ENCODE measurements at regions not wholly inside any gene's neighbourhood (a gene's known extent, or its start where the extent isn't known, plus 50 kb on each side); places are given as distances from the start of the nearest gene placed in this dataset.

DNA sequence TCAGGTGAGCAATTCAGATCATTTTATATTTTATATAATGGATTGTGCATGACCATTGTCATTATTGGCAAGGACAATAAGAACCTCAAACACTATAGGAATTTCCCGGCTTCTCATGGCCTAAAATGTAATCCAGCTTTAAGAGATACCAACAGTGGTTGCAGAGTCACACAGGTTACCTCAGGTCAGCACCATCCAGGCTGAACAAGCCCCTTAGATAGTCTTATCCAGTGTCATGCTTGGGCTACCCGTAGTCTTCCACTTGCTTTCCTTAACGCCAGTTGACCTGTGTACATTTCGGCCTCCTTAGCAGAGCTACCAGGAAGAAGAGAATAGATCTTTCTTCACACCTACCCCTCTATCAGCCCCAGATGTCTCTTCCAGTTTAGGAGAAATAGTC is 293.3 kb upstream of the SYT4 start:
- Mint-ChIP-seq H3K27me3 (no peaks in the 10 kb centered on the region), H3K9me3 (no peaks in the 10 kb centered on the region), H3K4me3 (no peak overlapping the region), H3K4me1 (ENCODE audit: low read depth) (no peaks in the 10 kb centered on the region), H3K36me3 (ENCODE audit: low read depth) (no peaks in the 10 kb centered on the region), H3K27ac (no peak overlapping the region)
- POLR2A ChIA-PET: no interaction called here
- intact Hi-C loops (cut with micrococcal nuclease): no loop called here
- DNase-seq: no peak
- CTCF ChIA-PET: interaction anchor here (0.8 to 4.9 kb wide), 9 partner anchors 9 to 1456 kb away, joined by 3 to 78 read pairs (median 4); no protein-coding TSS in a partner anchor
- TF ChIP-seq, protein P1, sequence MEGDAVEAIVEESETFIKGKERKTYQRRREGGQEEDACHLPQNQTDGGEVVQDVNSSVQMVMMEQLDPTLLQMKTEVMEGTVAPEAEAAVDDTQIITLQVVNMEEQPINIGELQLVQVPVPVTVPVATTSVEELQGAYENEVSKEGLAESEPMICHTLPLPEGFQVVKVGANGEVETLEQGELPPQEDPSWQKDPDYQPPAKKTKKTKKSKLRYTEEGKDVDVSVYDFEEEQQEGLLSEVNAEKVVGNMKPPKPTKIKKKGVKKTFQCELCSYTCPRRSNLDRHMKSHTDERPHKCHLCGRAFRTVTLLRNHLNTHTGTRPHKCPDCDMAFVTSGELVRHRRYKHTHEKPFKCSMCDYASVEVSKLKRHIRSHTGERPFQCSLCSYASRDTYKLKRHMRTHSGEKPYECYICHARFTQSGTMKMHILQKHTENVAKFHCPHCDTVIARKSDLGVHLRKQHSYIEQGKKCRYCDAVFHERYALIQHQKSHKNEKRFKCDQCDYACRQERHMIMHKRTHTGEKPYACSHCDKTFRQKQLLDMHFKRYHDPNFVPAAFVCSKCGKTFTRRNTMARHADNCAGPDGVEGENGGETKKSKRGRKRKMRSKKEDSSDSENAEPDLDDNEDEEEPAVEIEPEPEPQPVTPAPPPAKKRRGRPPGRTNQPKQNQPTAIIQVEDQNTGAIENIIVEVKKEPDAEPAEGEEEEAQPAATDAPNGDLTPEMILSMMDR (IDR thresholded peaks at IDR 0.05): no peak
- no peak for ATAC-seq

DNA sequence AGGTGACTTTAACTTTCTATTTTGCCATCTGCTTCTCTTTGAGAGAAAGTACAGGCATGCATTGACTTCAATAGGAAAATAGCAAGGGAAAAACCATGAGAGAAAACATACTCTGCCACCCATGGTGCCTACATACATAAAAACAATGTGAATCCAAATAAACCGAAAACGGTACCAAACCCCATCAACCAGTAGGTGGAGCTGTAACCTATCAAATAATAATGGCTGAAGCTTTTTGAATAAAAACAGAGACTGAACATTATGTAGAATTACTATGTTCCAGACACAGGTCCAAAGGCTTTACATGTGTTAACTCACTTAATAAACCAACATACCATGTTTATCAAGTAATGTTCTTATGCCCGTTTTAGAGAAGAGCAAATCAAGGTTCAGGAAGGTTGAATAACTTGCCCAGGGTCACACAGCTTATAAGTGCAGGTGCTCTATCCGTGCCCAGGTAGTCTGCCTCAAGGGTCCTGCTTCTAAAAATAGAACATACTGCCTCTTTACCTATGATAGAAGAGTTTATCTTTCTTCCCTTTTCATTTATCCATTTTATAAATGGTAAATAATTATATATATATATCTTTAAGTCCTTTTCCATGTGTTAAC is 293.9 kb upstream of the SYT4 start:
- CTCF ChIA-PET: interaction anchor here (0.8 to 4.9 kb wide), 10 partner anchors 9 to 1457 kb away, joined by 3 to 78 read pairs (median 4); no protein-coding TSS in a partner anchor

DNA sequence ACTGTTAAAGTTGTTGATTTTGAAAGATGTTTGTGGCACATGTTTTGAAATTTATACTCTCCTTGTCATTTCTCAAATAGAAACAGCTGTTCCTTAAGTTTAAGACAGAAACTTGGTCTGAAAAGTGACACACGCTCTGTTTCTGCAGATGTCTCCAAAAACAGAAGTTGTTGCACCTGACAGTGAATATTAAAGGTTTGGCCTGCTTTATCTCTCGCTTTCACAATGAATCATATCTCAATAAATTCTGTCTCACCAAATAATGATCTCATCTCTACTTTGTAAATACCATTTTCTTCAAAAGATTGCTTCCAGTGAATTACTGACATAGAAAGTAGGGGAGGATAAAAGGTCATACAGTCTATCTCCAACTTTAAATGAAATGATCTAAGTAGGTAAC is 294.9 kb upstream of the SYT4 start:
- no peak overlapping the region for H3K27ac Mint-ChIP-seq
- no peaks in the 10 kb centered on the region for H3K36me3 Mint-ChIP-seq (ENCODE audit: low read depth)
- no peaks in the 10 kb centered on the region for H3K4me1 Mint-ChIP-seq (ENCODE audit: low read depth)
- H3K4me3 Mint-ChIP-seq: no peak overlapping the region
- ChIA-PET CTCF (interaction anchor here (1.1 to 4.9 kb wide), 5 partner anchors 10 to 1458 kb away, joined by 3 to 78 read pairs (median 13); no protein-coding TSS in a partner anchor), POLR2A (no interaction called here)
- TF ChIP-seq, protein P1 (IDR thresholded peaks at IDR 0.05): no peak
- ATAC-seq: no peak
- H3K9me3 Mint-ChIP-seq: no peaks in the 10 kb centered on the region
- no peaks in the 10 kb centered on the region for H3K27me3 Mint-ChIP-seq
- intact Hi-C loops (cut with micrococcal nuclease): no loop called here
- DNase-seq: no peak

More for the DNA sequence above, 293.9 kb upstream of the SYT4 start:
- Mint-ChIP-seq H3K4me1 (ENCODE audit: low read depth) (no peaks in the 10 kb centered on the region), H3K27ac (no peak overlapping the region), H3K9me3 (no peaks in the 10 kb centered on the region), H3K36me3 (ENCODE audit: low read depth) (no peaks in the 10 kb centered on the region), H3K27me3 (no peaks in the 10 kb centered on the region), H3K4me3 (no peak overlapping the region)
- POLR2A ChIA-PET: no interaction called here
- TF ChIP-seq, protein P1 (IDR thresholded peaks at IDR 0.05): peak; percentile 65
- ATAC-seq (peak; percentile 45), DNase-seq (peak; percentile 44)
- intact Hi-C loops (cut with micrococcal nuclease): no loop called here

DNA sequence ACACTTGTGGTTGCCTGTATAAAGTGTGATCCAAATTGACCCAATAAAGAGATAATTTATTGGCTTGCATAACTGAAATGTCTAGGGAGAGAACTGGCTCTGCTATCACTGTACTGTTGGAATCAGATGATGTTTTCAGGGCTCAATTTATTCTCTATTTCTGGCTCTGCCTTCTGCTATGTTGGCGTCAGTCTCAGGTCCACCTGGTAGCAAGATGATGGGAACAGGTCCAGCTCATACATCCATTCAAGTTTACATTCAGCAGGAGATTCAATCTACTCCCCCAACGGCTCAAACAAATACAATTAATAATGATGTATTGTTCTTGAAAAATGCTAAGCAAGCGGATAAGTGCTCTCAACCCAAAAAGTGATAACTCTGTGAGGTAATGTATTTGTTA is 297.7 kb upstream of the SYT4 start:
- no peaks in the 10 kb centered on the region for H3K27me3 Mint-ChIP-seq
- H3K9me3 Mint-ChIP-seq: no peaks in the 10 kb centered on the region
- DNase-seq: no peak
- TF ChIP-seq, protein P1 (IDR thresholded peaks at IDR 0.05): no peak
- POLR2A ChIA-PET: no interaction called here
- CTCF ChIA-PET: interaction anchor here (1.3 kb wide), 1 partner anchor 13 kb away, joined by 3 read pairs; no protein-coding TSS in a partner anchor
- no peak overlapping the region for H3K27ac Mint-ChIP-seq
- intact Hi-C loops (cut with micrococcal nuclease): no loop called here
- ATAC-seq: no peak
- H3K4me3 Mint-ChIP-seq: no peak overlapping the region
- no peaks in the 10 kb centered on the region for H3K36me3 Mint-ChIP-seq (ENCODE audit: low read depth)
- H3K4me1 Mint-ChIP-seq (ENCODE audit: low read depth): no peaks in the 10 kb centered on the region

DNA sequence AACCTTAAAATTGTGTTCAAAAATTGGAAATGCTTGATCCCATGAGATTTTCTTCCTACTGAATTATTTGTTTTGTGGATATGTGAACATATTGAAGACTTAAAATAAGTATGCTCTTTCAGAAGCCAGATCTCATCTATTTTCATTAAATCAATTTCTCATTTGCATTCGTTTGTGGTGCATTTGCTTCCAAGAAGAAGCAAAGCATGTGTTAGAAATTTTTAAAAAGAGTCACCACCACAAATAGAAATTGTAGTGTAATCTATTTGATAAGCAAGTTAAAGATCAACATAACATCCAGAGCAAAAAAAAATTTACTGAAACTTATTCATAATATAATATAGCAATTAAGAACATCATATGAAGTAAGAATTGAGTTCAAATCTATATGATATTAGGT is 300.9 kb upstream of the SYT4 start:
- POLR2A ChIA-PET: no interaction called here
- TF ChIP-seq, protein P1 (IDR thresholded peaks at IDR 0.05): no peak
- Mint-ChIP-seq H3K27me3 (no peaks in the 10 kb centered on the region), H3K9me3 (no peaks in the 10 kb centered on the region), H3K4me1 (ENCODE audit: low read depth) (no peaks in the 10 kb centered on the region), H3K36me3 (ENCODE audit: low read depth) (no peaks in the 10 kb centered on the region), H3K27ac (no peak overlapping the region), H3K4me3 (no peak overlapping the region)
- CTCF ChIA-PET: interaction anchor here (1.0 kb wide), 1 partner anchor 9 kb away, joined by 3 read pairs; no protein-coding TSS in a partner anchor
- intact Hi-C loops (cut with micrococcal nuclease): no loop called here
- ATAC-seq (no peak), DNase-seq (no peak)

Measured in activated CD8-positive, alpha-beta T cell treated with anti-CD3 and anti-CD28 coated beads for 36 hours (primary cell).